ENCODE measurements at regions not wholly inside any gene's neighbourhood (a gene's known extent, or its start where the extent isn't known, plus 50 kb on each side); places are given as distances from the start of the nearest gene placed in this dataset.

GRCh38 chr16:55249936-55250335 is 74.1 kb upstream of the IRX6 start:
- TF ChIP-seq, protein P1, sequence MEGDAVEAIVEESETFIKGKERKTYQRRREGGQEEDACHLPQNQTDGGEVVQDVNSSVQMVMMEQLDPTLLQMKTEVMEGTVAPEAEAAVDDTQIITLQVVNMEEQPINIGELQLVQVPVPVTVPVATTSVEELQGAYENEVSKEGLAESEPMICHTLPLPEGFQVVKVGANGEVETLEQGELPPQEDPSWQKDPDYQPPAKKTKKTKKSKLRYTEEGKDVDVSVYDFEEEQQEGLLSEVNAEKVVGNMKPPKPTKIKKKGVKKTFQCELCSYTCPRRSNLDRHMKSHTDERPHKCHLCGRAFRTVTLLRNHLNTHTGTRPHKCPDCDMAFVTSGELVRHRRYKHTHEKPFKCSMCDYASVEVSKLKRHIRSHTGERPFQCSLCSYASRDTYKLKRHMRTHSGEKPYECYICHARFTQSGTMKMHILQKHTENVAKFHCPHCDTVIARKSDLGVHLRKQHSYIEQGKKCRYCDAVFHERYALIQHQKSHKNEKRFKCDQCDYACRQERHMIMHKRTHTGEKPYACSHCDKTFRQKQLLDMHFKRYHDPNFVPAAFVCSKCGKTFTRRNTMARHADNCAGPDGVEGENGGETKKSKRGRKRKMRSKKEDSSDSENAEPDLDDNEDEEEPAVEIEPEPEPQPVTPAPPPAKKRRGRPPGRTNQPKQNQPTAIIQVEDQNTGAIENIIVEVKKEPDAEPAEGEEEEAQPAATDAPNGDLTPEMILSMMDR (IDR thresholded peaks at IDR 0.05; ENCODE audit: low read depth, low read length): no peak
- no peak overlapping the region for H3K4me3 ChIP-seq (replicated peaks in 1 of 2; ENCODE audit: low read depth in 2 of 2, low read length in 2 of 2)
- no peak for DNase-seq (ENCODE audit: low read depth in 2 of 2)

- TF ChIP-seq, protein P1 (IDR thresholded peaks at IDR 0.05; ENCODE audit: low read depth, low read length): no peak
- no peak overlapping the region for H3K4me3 ChIP-seq (replicated peaks in 1 of 2; ENCODE audit: low read depth in 2 of 2, low read length in 2 of 2)
- DNase-seq (ENCODE audit: low read depth in 2 of 2): peak in 1 of 2 donors; percentile 13
Measured at GRCh38 chr16:55250701-55251100, 73.3 kb upstream of the IRX6 start.

DNA sequence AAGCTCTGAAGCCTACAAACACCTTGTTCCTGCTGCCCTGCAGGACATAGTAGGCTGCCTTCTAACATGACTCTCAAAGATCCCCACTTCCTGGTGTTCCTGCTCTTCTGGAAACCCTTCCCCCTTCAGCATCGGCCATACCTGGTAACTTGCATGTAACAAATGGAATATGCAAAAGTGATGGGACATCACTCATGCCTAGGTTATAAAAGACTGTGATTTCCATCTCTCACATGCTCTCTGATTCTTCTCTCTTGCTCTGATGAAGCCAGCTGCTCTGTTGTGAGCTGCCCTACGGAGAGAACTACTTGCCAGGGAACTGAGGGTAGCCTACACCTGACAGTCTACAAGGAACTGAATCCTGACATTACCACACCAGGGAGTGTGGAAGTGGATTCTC is 72.9 kb upstream of the IRX6 start:
- DNase-seq (ENCODE audit: low read depth in 2 of 2): no peak
- TF ChIP-seq, protein P1 (IDR thresholded peaks at IDR 0.05; ENCODE audit: low read depth, low read length): no peak
- no peak overlapping the region for H3K4me3 ChIP-seq (replicated peaks in 1 of 2; ENCODE audit: low read depth in 2 of 2, low read length in 2 of 2)

GRCh38 chr16:55252577-55252976 is 71.4 kb upstream of the IRX6 start:
- DNase-seq (ENCODE audit: low read depth in 2 of 2): no peak
- H3K4me3 ChIP-seq (replicated peaks in 1 of 2; ENCODE audit: low read depth in 2 of 2, low read length in 2 of 2): no peak overlapping the region
- TF ChIP-seq, protein P1 (IDR thresholded peaks at IDR 0.05; ENCODE audit: low read depth, low read length): no peak

DNA sequence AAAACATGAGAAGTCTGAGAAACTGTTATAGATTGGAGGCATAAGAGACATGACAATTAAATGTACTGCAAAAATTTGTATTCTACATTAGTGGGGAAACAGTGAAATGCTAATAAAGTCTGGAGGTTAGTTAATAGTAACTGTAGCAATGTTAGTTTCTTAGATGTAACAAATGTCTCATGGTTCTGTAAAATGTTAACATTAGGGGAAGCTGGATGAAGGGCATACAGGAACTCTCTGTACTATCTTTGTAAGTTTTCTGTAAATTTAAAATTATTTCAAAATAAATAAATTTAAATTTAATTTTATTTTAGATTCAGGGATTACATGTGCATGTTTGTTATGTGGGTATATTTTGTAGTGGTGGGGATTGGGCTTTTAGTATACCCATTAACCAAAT is 70.0 kb upstream of the IRX6 start:
- TF ChIP-seq, protein P1 (IDR thresholded peaks at IDR 0.05; ENCODE audit: low read depth, low read length): no peak
- DNase-seq (ENCODE audit: low read depth in 2 of 2): no peak
- H3K4me3 ChIP-seq (replicated peaks in 1 of 2; ENCODE audit: low read depth in 2 of 2, low read length in 2 of 2): no peak overlapping the region

- no peak for DNase-seq (ENCODE audit: low read depth in 2 of 2)
- H3K4me3 ChIP-seq (replicated peaks in 1 of 2; ENCODE audit: low read depth in 2 of 2, low read length in 2 of 2): no peak overlapping the region
- TF ChIP-seq, protein P1 (IDR thresholded peaks at IDR 0.05; ENCODE audit: low read depth, low read length): no peak
Measured at GRCh38 chr16:55255733-55256282, 68.2 kb upstream of the IRX6 start.

DNA sequence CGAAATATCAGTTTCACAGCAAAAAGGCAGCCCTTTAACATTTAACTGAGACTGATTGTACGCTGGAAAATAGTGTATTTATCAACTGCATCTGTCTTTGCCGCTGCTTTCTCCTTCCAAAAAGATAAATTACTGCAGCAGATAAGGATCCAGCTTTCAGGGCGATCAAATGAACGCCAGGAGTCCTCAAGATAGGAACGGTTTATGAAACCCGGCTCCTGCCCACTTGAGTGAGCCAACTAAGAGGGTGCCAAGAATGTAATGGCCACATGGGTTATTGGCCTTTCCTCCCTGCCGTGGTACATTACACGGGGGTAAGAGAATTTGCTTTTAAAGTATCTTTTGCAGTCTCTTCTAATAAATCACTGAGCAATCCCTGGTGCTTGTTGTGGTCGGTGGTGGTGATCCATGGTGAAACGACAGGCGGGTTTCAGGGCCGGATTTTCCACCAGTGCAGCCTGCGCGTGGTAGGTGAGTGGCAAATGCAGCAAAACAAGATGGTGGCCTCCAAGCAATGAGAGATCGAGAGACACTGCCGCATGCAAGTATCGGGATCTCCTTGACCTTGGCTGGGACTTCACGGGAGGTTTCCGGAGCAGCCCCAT is 67.5 kb upstream of the IRX6 start:
- TF ChIP-seq, protein P1 (IDR thresholded peaks at IDR 0.05; ENCODE audit: low read depth, low read length): no peak
- H3K4me3 ChIP-seq (replicated peaks in 1 of 2; ENCODE audit: low read depth in 2 of 2, low read length in 2 of 2): no peak overlapping the region
- DNase-seq (ENCODE audit: low read depth in 2 of 2): no peak

All from cardiac fibroblast (primary cell).